CD8-positive, alpha-beta memory T cell (primary cell): ENCODE measurements at regions not wholly inside any gene's neighbourhood (a gene's known extent, or its start where the extent isn't known, plus 50 kb on each side); places are given as distances from the start of the nearest gene placed in this dataset.

Experiments used
- CTCF ChIA-PET: fragments of 350-600 bp; sonication (Branson Sonifier 250); formaldehyde crosslinking; loops from one replicate; lab custom pipeline; 2021; ENCODE audit warnings: antibody characterized with exemption; lab: Charles Lee
- POLR2A ChIA-PET: fragments of 350-600 bp; sonication (Branson Sonifier 250); formaldehyde crosslinking; loops from one replicate; lab custom pipeline; 2021; ENCODE audit warnings: antibody characterized with exemption; lab: Charles Lee
- DNase-seq, 5 donors: peaks; one replicate each; pipeline versions ENCODE4 v3.0.0 to v3.0.0-alpha.2; 2020 to 2022; ENCODE audit warnings: mixed read lengths in 1 of 5
- H3K27ac ChIP-seq: one replicate; pipeline ENCODE4 v1.7.0; 2013; ENCODE audit warnings: low read depth, mild to moderate bottlenecking, low read length, moderate library complexity
- H3K27me3 ChIP-seq: 2 replicates; pipeline ENCODE4 v1.7.0; 2013; ENCODE audit warnings: low read length, mild to moderate bottlenecking; ENCODE audit not compliant: insufficient read depth, poor library complexity, severe bottlenecking
- H3K36me3 ChIP-seq: 2 replicates; pipeline ENCODE4 v1.7.0; 2013; ENCODE audit warnings: mild to moderate bottlenecking, low read length, moderate library complexity; ENCODE audit not compliant: insufficient read depth
- H3K4me1 ChIP-seq: 2 replicates; pipeline ENCODE4 v1.7.0; 2013; ENCODE audit warnings: mild to moderate bottlenecking, low read length, moderate library complexity; ENCODE audit not compliant: insufficient read depth
- H3K4me3 ChIP-seq: 2 replicates; pipeline ENCODE4 v1.7.0; 2013; ENCODE audit warnings: mild to moderate bottlenecking, low read length
- H3K9me3 ChIP-seq: 2 replicates; pipeline ENCODE4 v1.7.0; 2013; ENCODE audit warnings: mild to moderate bottlenecking, low read length
- H3K27ac Mint-ChIP-seq, 8 donors: one replicate each; pipeline ENCODE4 v1.8.0; 2020 to 2021; ENCODE audit warnings: mixed read lengths in 8 of 8, mild to moderate bottlenecking in 6 of 8, inconsistent platforms in 3 of 8, moderate library complexity in 3 of 8
- H3K27me3 Mint-ChIP-seq, 2 donors: one replicate each; pipeline ENCODE4 v1.8.0; 2020 to 2021; ENCODE audit warnings: mixed read lengths in 2 of 2, mild to moderate bottlenecking in 1 of 2, moderate library complexity in 1 of 2
- H3K36me3 Mint-ChIP-seq, 3 donors: one replicate each; pipeline ENCODE4 v1.8.0; 2020 to 2021; ENCODE audit warnings: mixed read lengths in 3 of 3, inconsistent platforms in 1 of 3, mild to moderate bottlenecking in 1 of 3
- H3K4me1 Mint-ChIP-seq, 3 donors: one replicate each; pipeline ENCODE4 v1.8.0; 2020 to 2021; ENCODE audit warnings: mixed read lengths in 3 of 3, inconsistent platforms in 1 of 3, mild to moderate bottlenecking in 1 of 3
- H3K4me3 Mint-ChIP-seq, 7 donors: one replicate each; pipeline ENCODE4 v1.8.0; 2020 to 2021; ENCODE audit warnings: mixed read lengths in 7 of 7, mild to moderate bottlenecking in 6 of 7, moderate library complexity in 4 of 7, inconsistent platforms in 2 of 7
- H3K9me3 Mint-ChIP-seq, 5 donors: one replicate each; pipeline ENCODE4 v1.8.0; 2020 to 2022; ENCODE audit warnings: mixed read lengths in 5 of 5, mild to moderate bottlenecking in 3 of 5, moderate library complexity in 2 of 5, inconsistent platforms in 1 of 5

GRCh38 chr13:110773480-110773879 lies 60.0 kb downstream of the ING1 start:
- Histone ChIP-seq H3K4me1 (no peaks in the 10 kb centered on the region), H3K27ac (no peak overlapping the region), H3K36me3 (no peaks in the 10 kb centered on the region), H3K4me3 (no peak overlapping the region), H3K9me3 (no peaks in the 10 kb centered on the region), H3K27me3 (no peaks in the 10 kb centered on the region)
- Mint-ChIP-seq H3K9me3 (no peaks in the 10 kb centered on the region), H3K27ac (no peak overlapping the region), H3K36me3 (no peaks in the 10 kb centered on the region), H3K27me3 (peaks cover 9 to 49% of the 10 kb centered on the region in 2 donors), H3K4me3 (no peak overlapping the region), H3K4me1 (peaks cover 0 to 4% (median 0%) of the 10 kb centered on the region in 3 donors)
- ChIA-PET POLR2A (no interaction called here), CTCF (no interaction called here)
- DNase-seq: no peak

- peaks cover 0 to 4% (median 0%) of the 10 kb centered on the region in 3 donors for H3K4me1 Mint-ChIP-seq
- H3K4me1 ChIP-seq: no peaks in the 10 kb centered on the region
- H3K4me3 ChIP-seq: no peak overlapping the region
- CTCF ChIA-PET: no interaction called here
- H3K27me3 Mint-ChIP-seq: peaks cover 10 to 44% of the 10 kb centered on the region in 2 donors
- no peak overlapping the region for H3K27ac ChIP-seq
- H3K27ac Mint-ChIP-seq: peak overlapping the region in 1 of 8 donors; percentile 30
- peaks cover 3% of the 10 kb centered on the region for H3K27me3 ChIP-seq
- DNase-seq: no peak
- H3K4me3 Mint-ChIP-seq: no peak overlapping the region
- no peaks in the 10 kb centered on the region for H3K9me3 ChIP-seq
- H3K36me3 Mint-ChIP-seq: no peaks in the 10 kb centered on the region
- no peaks in the 10 kb centered on the region for H3K9me3 Mint-ChIP-seq
- H3K36me3 ChIP-seq: no peaks in the 10 kb centered on the region
- POLR2A ChIA-PET: no interaction called here
Measured at GRCh38 chr13:110774051-110774450, 60.6 kb downstream of the ING1 start.

GRCh38 chr13:110774490-110774889 lies 61.0 kb downstream of the ING1 start:
- CTCF ChIA-PET: no interaction called here
- Mint-ChIP-seq H3K36me3 (no peaks in the 10 kb centered on the region), H3K9me3 (no peaks in the 10 kb centered on the region), H3K27me3 (peaks cover 10 to 41% of the 10 kb centered on the region in 2 donors), H3K4me3 (no peak overlapping the region), H3K27ac (no peak overlapping the region), H3K4me1 (peaks cover 0 to 4% (median 0%) of the 10 kb centered on the region in 3 donors)
- no peak for DNase-seq
- no peak overlapping the region for H3K4me3 ChIP-seq
- no peaks in the 10 kb centered on the region for H3K9me3 ChIP-seq
- POLR2A ChIA-PET: no interaction called here
- H3K4me1 ChIP-seq: no peaks in the 10 kb centered on the region
- H3K36me3 ChIP-seq: no peaks in the 10 kb centered on the region
- H3K27ac ChIP-seq: no peak overlapping the region
- H3K27me3 ChIP-seq: peaks cover 5% of the 10 kb centered on the region

- ChIA-PET CTCF (no interaction called here), POLR2A (no interaction called here)
- Histone ChIP-seq H3K4me3 (no peak overlapping the region), H3K27ac (no peak overlapping the region), H3K4me1 (no peaks in the 10 kb centered on the region), H3K36me3 (no peaks in the 10 kb centered on the region), H3K27me3 (peaks cover 5% of the 10 kb centered on the region), H3K9me3 (no peaks in the 10 kb centered on the region)
- H3K36me3 Mint-ChIP-seq: peaks cover 0 to 3% (median 0%) of the 10 kb centered on the region in 3 donors
- no peak overlapping the region for H3K4me3 Mint-ChIP-seq
- H3K9me3 Mint-ChIP-seq: no peaks in the 10 kb centered on the region
- no peak for DNase-seq
- no peak overlapping the region for H3K27ac Mint-ChIP-seq
- H3K27me3 Mint-ChIP-seq: peaks cover 7 to 37% of the 10 kb centered on the region in 2 donors
- H3K4me1 Mint-ChIP-seq: peaks cover 0 to 4% (median 0%) of the 10 kb centered on the region in 3 donors
Measured at GRCh38 chr13:110775576-110775975, 62.1 kb downstream of the ING1 start.

- CTCF ChIA-PET: no interaction called here
- no peaks in the 10 kb centered on the region for H3K4me1 Mint-ChIP-seq
- no peak for DNase-seq
Measured at GRCh38 chr13:110777251-110777820, 63.8 kb downstream of the ING1 start.

GRCh38 chr13:110779022-110779421 lies 65.5 kb downstream of the ING1 start:
- no peaks in the 10 kb centered on the region for H3K4me1 ChIP-seq
- no peaks in the 10 kb centered on the region for H3K4me1 Mint-ChIP-seq
- no peak overlapping the region for H3K27ac Mint-ChIP-seq
- H3K27ac ChIP-seq: no peak overlapping the region
- H3K36me3 ChIP-seq: no peaks in the 10 kb centered on the region
- no peak overlapping the region for H3K4me3 Mint-ChIP-seq
- no peak overlapping the region for H3K4me3 ChIP-seq
- peaks cover 7 to 43% of the 10 kb centered on the region in 2 donors for H3K27me3 Mint-ChIP-seq
- CTCF ChIA-PET: no interaction called here
- H3K9me3 ChIP-seq: no peaks in the 10 kb centered on the region
- POLR2A ChIA-PET: no interaction called here
- peaks cover 0 to 16% (median 0%) of the 10 kb centered on the region in 3 donors for H3K36me3 Mint-ChIP-seq
- no peak for DNase-seq
- H3K9me3 Mint-ChIP-seq: peaks cover 3 to 9% (median 7%) of the 10 kb centered on the region in 5 donors
- peaks cover 5% of the 10 kb centered on the region for H3K27me3 ChIP-seq

More at GRCh38 chr13:110777251-110777820, 63.8 kb downstream of the ING1 start:
- Mint-ChIP-seq H3K27me3 (peaks cover 7 to 41% of the 10 kb centered on the region in 2 donors), H3K4me3 (no peak overlapping the region), H3K27ac (no peak overlapping the region), H3K36me3 (peaks cover 0 to 9% (median 0%) of the 10 kb centered on the region in 3 donors), H3K9me3 (peaks cover under 1 to 5% (median 3%) of the 10 kb centered on the region in 5 donors)
- Histone ChIP-seq H3K4me1 (no peaks in the 10 kb centered on the region), H3K4me3 (no peak overlapping the region), H3K27me3 (peaks cover 5% of the 10 kb centered on the region), H3K27ac (no peak overlapping the region), H3K36me3 (no peaks in the 10 kb centered on the region), H3K9me3 (no peaks in the 10 kb centered on the region)
- POLR2A ChIA-PET: no interaction called here

GRCh38 chr13:110780422-110780821 lies 66.9 kb downstream of the ING1 start:
- H3K4me3 ChIP-seq: no peak overlapping the region
- POLR2A ChIA-PET: no interaction called here
- no peak for DNase-seq

GRCh38 chr13:110782185-110782584 lies 68.7 kb downstream of the ING1 start:
- ChIA-PET CTCF (no interaction called here), POLR2A (no interaction called here)
- H3K4me1 Mint-ChIP-seq: no peaks in the 10 kb centered on the region
- no peak overlapping the region for H3K27ac Mint-ChIP-seq
- no peaks in the 10 kb centered on the region for H3K4me1 ChIP-seq
- H3K4me3 Mint-ChIP-seq: no peak overlapping the region
- no peaks in the 10 kb centered on the region for H3K36me3 ChIP-seq
- DNase-seq: no peak
- peaks cover 0 to 16% (median 0%) of the 10 kb centered on the region in 3 donors for H3K36me3 Mint-ChIP-seq
- H3K27me3 ChIP-seq: peaks cover 5% of the 10 kb centered on the region
- no peaks in the 10 kb centered on the region for H3K9me3 ChIP-seq
- no peak overlapping the region for H3K4me3 ChIP-seq
- H3K9me3 Mint-ChIP-seq: peaks cover 3 to 9% (median 8%) of the 10 kb centered on the region in 5 donors
- H3K27me3 Mint-ChIP-seq: peaks cover 12 to 46% of the 10 kb centered on the region in 2 donors
- H3K27ac ChIP-seq: no peak overlapping the region

More at GRCh38 chr13:110780422-110780821, 66.9 kb downstream of the ING1 start:
- no peaks in the 10 kb centered on the region for H3K9me3 ChIP-seq
- Mint-ChIP-seq H3K27ac (no peak overlapping the region), H3K9me3 (peaks cover 3 to 9% (median 8%) of the 10 kb centered on the region in 5 donors), H3K4me1 (no peaks in the 10 kb centered on the region), H3K36me3 (peaks cover 0 to 16% (median 0%) of the 10 kb centered on the region in 3 donors), H3K4me3 (no peak overlapping the region), H3K27me3 (peaks cover 9 to 44% of the 10 kb centered on the region in 2 donors)
- no peaks in the 10 kb centered on the region for H3K36me3 ChIP-seq
- no peak overlapping the region for H3K27ac ChIP-seq
- H3K27me3 ChIP-seq: peaks cover 5% of the 10 kb centered on the region
- CTCF ChIA-PET: no interaction called here
- no peaks in the 10 kb centered on the region for H3K4me1 ChIP-seq
